ENCODE measurements at regions not wholly inside any gene's neighbourhood (a gene's known extent, or its start where the extent isn't known, plus 50 kb on each side); places are given as distances from the start of the nearest gene placed in this dataset.

DNA sequence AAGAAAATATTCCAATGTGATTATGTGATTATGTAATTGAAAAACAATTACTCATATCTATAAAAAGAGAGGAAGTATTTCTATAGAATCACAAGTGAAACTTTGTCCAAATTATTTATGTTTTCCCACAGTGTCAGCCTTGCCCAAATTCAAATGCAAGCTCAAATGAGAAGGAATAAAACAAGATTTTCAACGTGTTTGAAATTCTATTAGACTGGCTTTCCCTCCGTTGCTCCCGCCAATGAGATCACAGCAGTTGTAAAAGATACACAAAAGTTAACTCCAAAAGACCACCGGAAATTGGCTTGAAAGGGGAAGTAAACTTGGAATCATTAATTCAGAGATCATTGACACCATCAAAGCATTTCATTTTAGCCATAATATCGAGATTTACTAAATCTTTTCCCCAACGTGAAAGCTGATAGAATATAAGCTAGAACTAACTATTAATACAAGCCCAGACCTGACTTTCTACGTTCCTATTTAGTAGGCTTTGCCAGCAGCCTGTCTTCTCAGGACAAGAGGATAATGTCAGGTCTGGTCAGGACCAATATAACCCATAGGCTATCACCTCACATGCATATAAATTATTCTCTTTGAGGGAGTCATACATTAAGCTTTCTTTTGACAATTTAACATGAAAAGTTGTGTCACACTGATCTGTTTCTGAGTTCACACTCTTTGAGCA is 222.6 kb upstream of the CHAC2 start:
- H3K4me3 ChIP-seq: no peak overlapping the region
- no peak overlapping the region for H3K27ac ChIP-seq
- no peaks in the 10 kb centered on the region for H3K27me3 ChIP-seq (ENCODE audit: insufficient read depth in 3 of 3, low read length in 2 of 3)
- ATAC-seq (no peak), DNase-seq (no peak)
- H3K4me1 ChIP-seq: no peaks in the 10 kb centered on the region
- peaks cover 10% of the 10 kb centered on the region for H3K9me3 ChIP-seq
- TF ChIP-seq, protein P1, sequence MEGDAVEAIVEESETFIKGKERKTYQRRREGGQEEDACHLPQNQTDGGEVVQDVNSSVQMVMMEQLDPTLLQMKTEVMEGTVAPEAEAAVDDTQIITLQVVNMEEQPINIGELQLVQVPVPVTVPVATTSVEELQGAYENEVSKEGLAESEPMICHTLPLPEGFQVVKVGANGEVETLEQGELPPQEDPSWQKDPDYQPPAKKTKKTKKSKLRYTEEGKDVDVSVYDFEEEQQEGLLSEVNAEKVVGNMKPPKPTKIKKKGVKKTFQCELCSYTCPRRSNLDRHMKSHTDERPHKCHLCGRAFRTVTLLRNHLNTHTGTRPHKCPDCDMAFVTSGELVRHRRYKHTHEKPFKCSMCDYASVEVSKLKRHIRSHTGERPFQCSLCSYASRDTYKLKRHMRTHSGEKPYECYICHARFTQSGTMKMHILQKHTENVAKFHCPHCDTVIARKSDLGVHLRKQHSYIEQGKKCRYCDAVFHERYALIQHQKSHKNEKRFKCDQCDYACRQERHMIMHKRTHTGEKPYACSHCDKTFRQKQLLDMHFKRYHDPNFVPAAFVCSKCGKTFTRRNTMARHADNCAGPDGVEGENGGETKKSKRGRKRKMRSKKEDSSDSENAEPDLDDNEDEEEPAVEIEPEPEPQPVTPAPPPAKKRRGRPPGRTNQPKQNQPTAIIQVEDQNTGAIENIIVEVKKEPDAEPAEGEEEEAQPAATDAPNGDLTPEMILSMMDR (IDR thresholded peaks at IDR 0.05): no peak
- intact Hi-C loops (cut with DNase I): no loop called here
- H3K36me3 ChIP-seq (ENCODE audit: insufficient read depth in 1 of 2, low read depth in 1 of 2): no peaks in the 10 kb centered on the region
- 63 to 67% (median 63%) methylated on average over 7 of the region's 7 CpGs for WGBS, 3 donors

DNA sequence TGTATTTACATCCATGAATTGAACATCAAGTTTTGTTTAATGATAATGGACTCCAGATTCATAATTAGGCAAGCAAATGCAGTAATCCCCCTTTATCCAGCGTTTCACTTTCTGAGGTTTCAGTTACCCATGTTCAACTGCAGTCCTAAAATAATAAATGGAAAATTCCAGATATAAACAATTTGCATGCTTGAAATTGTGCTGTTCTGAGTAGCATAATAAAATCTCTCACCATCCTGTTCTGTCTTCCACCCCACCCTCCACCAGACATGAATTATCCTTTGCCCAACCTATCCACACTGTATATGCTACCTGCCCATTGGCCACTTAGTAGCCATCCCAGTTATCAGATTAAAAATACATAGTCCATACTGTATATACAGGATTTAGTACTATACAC is 224.5 kb upstream of the CHAC2 start:
- Histone ChIP-seq H3K4me1 (no peaks in the 10 kb centered on the region), H3K36me3 (ENCODE audit: insufficient read depth in 1 of 2, low read depth in 1 of 2) (no peaks in the 10 kb centered on the region), H3K4me3 (no peak overlapping the region), H3K27ac (no peak overlapping the region), H3K27me3 (ENCODE audit: insufficient read depth in 3 of 3, low read length in 2 of 3) (no peaks in the 10 kb centered on the region), H3K9me3 (peaks cover 10% of the 10 kb centered on the region)
- ATAC-seq: no peak
- WGBS, 3 donors: 42 to 57% (median 52%) methylated on average over 1 of the region's 1 CpG
- no peak for DNase-seq
- intact Hi-C loops (cut with DNase I): no loop called here
- TF ChIP-seq, protein P1 (IDR thresholded peaks at IDR 0.05): no peak

DNA sequence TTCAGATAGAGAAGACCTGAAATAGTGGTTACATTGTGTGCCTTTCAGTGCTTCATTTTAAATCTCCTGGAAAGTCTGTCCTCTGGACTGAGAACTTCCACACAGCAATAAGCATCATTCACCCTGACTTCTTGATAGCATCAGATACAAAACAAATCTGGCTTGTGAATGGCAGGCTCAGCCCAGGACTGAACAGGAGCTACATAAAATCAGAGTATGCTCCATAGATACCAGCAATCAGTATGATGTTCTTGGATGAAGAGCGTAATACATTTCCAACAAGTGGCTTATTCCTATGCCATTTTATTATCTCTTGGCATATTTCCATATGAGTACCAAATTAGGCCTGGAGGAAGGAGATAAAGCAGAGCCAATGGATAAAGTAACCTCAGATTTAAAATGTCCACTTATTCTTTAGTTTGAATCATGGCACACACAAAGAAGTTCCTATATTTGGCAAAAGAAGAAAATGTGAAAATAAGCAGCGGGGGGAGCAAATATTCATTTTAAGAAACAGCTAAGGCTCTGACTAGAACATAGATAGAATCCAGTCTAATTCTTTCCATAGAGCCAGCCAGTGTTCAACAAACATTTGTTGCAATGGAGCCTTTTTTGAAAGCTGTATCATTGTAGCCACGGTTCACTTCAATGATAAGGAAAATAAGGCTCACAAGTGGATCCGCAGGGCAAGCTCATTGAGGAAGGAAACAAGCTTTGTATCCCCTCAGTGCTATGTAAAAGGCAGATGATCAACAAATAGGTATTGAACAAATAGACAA is 230.8 kb upstream of the CHAC2 start:
- Histone ChIP-seq H3K4me3 (no peak overlapping the region), H3K9me3 (peaks cover 9% of the 10 kb centered on the region), H3K27ac (no peak overlapping the region), H3K27me3 (ENCODE audit: insufficient read depth in 3 of 3, low read length in 2 of 3) (no peaks in the 10 kb centered on the region), H3K36me3 (ENCODE audit: insufficient read depth in 1 of 2, low read depth in 1 of 2) (no peaks in the 10 kb centered on the region), H3K4me1 (no peaks in the 10 kb centered on the region)
- no peak for DNase-seq
- 87 to 91% (median 91%) methylated on average over 4 of the region's 4 CpGs for WGBS, 3 donors
- TF ChIP-seq, protein P1 (IDR thresholded peaks at IDR 0.05): no peak
- no peak for ATAC-seq
- intact Hi-C loops (cut with DNase I): no loop called here

- no peak for ATAC-seq
- no peak for DNase-seq
- TF ChIP-seq, protein P1 (IDR thresholded peaks at IDR 0.05): no peak
- no peaks in the 10 kb centered on the region for H3K9me3 ChIP-seq
- no peaks in the 10 kb centered on the region for H3K27me3 ChIP-seq (ENCODE audit: insufficient read depth in 3 of 3, low read length in 2 of 3)
- no peak overlapping the region for H3K4me3 ChIP-seq
- H3K4me1 ChIP-seq: no peaks in the 10 kb centered on the region
- no peak overlapping the region for H3K27ac ChIP-seq
- intact Hi-C loops (cut with DNase I): no loop called here
- 84 to 90% (median 84%) methylated on average over 4 of the region's 4 CpGs for WGBS, 3 donors
- H3K36me3 ChIP-seq (ENCODE audit: insufficient read depth in 1 of 2, low read depth in 1 of 2): no peaks in the 10 kb centered on the region
Observed at GRCh38 chr2:53535234-53535840, 232.3 kb upstream of the CHAC2 start.

Measured in psoas muscle (tissue), 7 donors.